ENCODE measurements at regions not wholly inside any gene's neighbourhood (a gene's known extent, or its start where the extent isn't known, plus 50 kb on each side); places are given as distances from the start of the nearest gene placed in this dataset.

GRCh38 chr13:37348916-37349643 lies 243.6 kb upstream of the CSNK1A1L start:
- no peak for DNase-seq (ENCODE audit: low read depth)

GRCh38 chr13:37345869-37346268 lies 240.4 kb upstream of the CSNK1A1L start:
- no peak for TF ChIP-seq CTCF (conservative IDR thresholded peaks at IDR 0.05; ENCODE audit: low read depth, low read length)
- no peak for DNase-seq (ENCODE audit: low read depth)
- no peak overlapping the region for H3K4me3 ChIP-seq (ENCODE audit: low read depth, low read length)

More at GRCh38 chr13:37348916-37349643, 243.6 kb upstream of the CSNK1A1L start:
- TF ChIP-seq CTCF (conservative IDR thresholded peaks at IDR 0.05; ENCODE audit: low read depth, low read length) = no peak
- no peak overlapping the region for H3K4me3 ChIP-seq (ENCODE audit: low read depth, low read length)

- no peak for DNase-seq (ENCODE audit: low read depth)
- no peak for TF ChIP-seq CTCF (conservative IDR thresholded peaks at IDR 0.05; ENCODE audit: low read depth, low read length)
- H3K4me3 ChIP-seq (ENCODE audit: low read depth, low read length) = no peak overlapping the region
These were observed 239.9 kb upstream of the CSNK1A1L start for GRCh38 chr13:37345391-37345790.

GRCh38 chr13:37344056-37344455 lies 238.6 kb upstream of the CSNK1A1L start:
- no peak overlapping the region for H3K4me3 ChIP-seq (ENCODE audit: low read depth, low read length)
- DNase-seq (ENCODE audit: low read depth) = no peak
- no peak for TF ChIP-seq CTCF (conservative IDR thresholded peaks at IDR 0.05; ENCODE audit: low read depth, low read length)

- DNase-seq (ENCODE audit: low read depth) = no peak
- H3K4me3 ChIP-seq (ENCODE audit: low read depth, low read length) = no peak overlapping the region
- TF ChIP-seq CTCF (conservative IDR thresholded peaks at IDR 0.05; ENCODE audit: low read depth, low read length) = no peak
These were observed 236.7 kb upstream of the CSNK1A1L start for GRCh38 chr13:37342205-37342604.

- no peak for TF ChIP-seq CTCF (conservative IDR thresholded peaks at IDR 0.05; ENCODE audit: low read depth, low read length)
- no peak for DNase-seq (ENCODE audit: low read depth)
These were observed 235.6 kb upstream of the CSNK1A1L start for GRCh38 chr13:37340901-37341670.

More at GRCh38 chr13:37340901-37341670, 235.6 kb upstream of the CSNK1A1L start:
- H3K4me3 ChIP-seq (ENCODE audit: low read depth, low read length) = no peak overlapping the region

Data from choroid plexus epithelial cell (primary cell).